Neural cell (in vitro differentiated cells): ENCODE measurements at regions not wholly inside any gene's neighbourhood (a gene's known extent, or its start where the extent isn't known, plus 50 kb on each side); places are given as distances from the start of the nearest gene placed in this dataset.

Experiments
- EP300 ChIP-seq: fragments of 450-650 bp; conservative IDR thresholded peaks from 2 replicates; pipeline ENCODE4 v1.6.1; 2014; ENCODE audit warnings: antibody characterized with exemption, mild to moderate bottlenecking, moderate library complexity; ENCODE audit not compliant: poor library complexity, severe bottlenecking
- EZH2 ChIP-seq: fragments of 200-600, 300-800 bp; shearing (Covaris generic), sonication (generic); IDR thresholded peaks from 2 replicates; pipeline ENCODE4 v1.6.1; 2014; ENCODE audit warnings: antibody characterized with exemption, low read length, borderline replicate concordance, mild to moderate bottlenecking; ENCODE audit not compliant: insufficient read depth, poor library complexity, severe bottlenecking
- MXI1 ChIP-seq: fragments of 450-650 bp; conservative IDR thresholded peaks from 2 replicates; pipeline ENCODE4 v1.6.1; 2014; ENCODE audit warnings: antibody characterized with exemption, mild to moderate bottlenecking; ENCODE audit not compliant: poor library complexity, severe bottlenecking
- SMC3 ChIP-seq: fragments of 450-650 bp; conservative IDR thresholded peaks from 2 replicates; pipeline ENCODE4 v1.6.1; 2014; ENCODE audit warnings: antibody characterized with exemption, mild to moderate bottlenecking, moderate library complexity; ENCODE audit not compliant: poor library complexity
- TAF1 ChIP-seq: IDR thresholded peaks from 2 replicates; pipeline ENCODE4 v1.6.1; 2012; ENCODE audit warnings: low read depth
- TF ChIP-seq, protein P1 (sequence below): fragments of 450-650 bp; IDR thresholded peaks from 2 replicates; pipeline ENCODE4 v1.5.1; 2014; ENCODE audit warnings: antibody characterized with exemption, mild to moderate bottlenecking, moderate library complexity; ENCODE audit not compliant: poor library complexity, severe bottlenecking
- TF ChIP-seq, protein P2 (sequence below): IDR thresholded peaks from 2 replicates; pipeline ENCODE4 v1.6.1; 2012; ENCODE audit warnings: borderline replicate concordance

- TF ChIP-seq, protein P1, sequence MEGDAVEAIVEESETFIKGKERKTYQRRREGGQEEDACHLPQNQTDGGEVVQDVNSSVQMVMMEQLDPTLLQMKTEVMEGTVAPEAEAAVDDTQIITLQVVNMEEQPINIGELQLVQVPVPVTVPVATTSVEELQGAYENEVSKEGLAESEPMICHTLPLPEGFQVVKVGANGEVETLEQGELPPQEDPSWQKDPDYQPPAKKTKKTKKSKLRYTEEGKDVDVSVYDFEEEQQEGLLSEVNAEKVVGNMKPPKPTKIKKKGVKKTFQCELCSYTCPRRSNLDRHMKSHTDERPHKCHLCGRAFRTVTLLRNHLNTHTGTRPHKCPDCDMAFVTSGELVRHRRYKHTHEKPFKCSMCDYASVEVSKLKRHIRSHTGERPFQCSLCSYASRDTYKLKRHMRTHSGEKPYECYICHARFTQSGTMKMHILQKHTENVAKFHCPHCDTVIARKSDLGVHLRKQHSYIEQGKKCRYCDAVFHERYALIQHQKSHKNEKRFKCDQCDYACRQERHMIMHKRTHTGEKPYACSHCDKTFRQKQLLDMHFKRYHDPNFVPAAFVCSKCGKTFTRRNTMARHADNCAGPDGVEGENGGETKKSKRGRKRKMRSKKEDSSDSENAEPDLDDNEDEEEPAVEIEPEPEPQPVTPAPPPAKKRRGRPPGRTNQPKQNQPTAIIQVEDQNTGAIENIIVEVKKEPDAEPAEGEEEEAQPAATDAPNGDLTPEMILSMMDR = no peak
- TF ChIP-seq MXI1 (no peak), EZH2 (no peak), EP300 (no peak), SMC3 (no peak), TAF1 (no peak)
- TF ChIP-seq, protein P2, sequence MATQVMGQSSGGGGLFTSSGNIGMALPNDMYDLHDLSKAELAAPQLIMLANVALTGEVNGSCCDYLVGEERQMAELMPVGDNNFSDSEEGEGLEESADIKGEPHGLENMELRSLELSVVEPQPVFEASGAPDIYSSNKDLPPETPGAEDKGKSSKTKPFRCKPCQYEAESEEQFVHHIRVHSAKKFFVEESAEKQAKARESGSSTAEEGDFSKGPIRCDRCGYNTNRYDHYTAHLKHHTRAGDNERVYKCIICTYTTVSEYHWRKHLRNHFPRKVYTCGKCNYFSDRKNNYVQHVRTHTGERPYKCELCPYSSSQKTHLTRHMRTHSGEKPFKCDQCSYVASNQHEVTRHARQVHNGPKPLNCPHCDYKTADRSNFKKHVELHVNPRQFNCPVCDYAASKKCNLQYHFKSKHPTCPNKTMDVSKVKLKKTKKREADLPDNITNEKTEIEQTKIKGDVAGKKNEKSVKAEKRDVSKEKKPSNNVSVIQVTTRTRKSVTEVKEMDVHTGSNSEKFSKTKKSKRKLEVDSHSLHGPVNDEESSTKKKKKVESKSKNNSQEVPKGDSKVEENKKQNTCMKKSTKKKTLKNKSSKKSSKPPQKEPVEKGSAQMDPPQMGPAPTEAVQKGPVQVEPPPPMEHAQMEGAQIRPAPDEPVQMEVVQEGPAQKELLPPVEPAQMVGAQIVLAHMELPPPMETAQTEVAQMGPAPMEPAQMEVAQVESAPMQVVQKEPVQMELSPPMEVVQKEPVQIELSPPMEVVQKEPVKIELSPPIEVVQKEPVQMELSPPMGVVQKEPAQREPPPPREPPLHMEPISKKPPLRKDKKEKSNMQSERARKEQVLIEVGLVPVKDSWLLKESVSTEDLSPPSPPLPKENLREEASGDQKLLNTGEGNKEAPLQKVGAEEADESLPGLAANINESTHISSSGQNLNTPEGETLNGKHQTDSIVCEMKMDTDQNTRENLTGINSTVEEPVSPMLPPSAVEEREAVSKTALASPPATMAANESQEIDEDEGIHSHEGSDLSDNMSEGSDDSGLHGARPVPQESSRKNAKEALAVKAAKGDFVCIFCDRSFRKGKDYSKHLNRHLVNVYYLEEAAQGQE = no peak
These were observed 399.9 kb upstream of the ADAMTSL1 start for GRCh38 chr9:18074041-18074440.
